ENCODE measurements at regions not wholly inside any gene's neighbourhood (a gene's known extent, or its start where the extent isn't known, plus 50 kb on each side); places are given as distances from the start of the nearest gene placed in this dataset.

- H3K4me1 Mint-ChIP-seq (ENCODE audit: low read depth), result peaks cover 32% of the 10 kb centered on the region
- DNase-seq, result no peak
- no peaks in the 10 kb centered on the region for H3K9me3 Mint-ChIP-seq
- H3K27me3 Mint-ChIP-seq (ENCODE audit: insufficient read depth), result no peaks in the 10 kb centered on the region; the same call in 1 of the 2 replicates
- H3K4me3 Mint-ChIP-seq, result no peak overlapping the region
- no peak overlapping the region for H3K27ac Mint-ChIP-seq
- no peaks in the 10 kb centered on the region for H3K36me3 Mint-ChIP-seq (ENCODE audit: low read depth)
- TF ChIP-seq, protein P1, sequence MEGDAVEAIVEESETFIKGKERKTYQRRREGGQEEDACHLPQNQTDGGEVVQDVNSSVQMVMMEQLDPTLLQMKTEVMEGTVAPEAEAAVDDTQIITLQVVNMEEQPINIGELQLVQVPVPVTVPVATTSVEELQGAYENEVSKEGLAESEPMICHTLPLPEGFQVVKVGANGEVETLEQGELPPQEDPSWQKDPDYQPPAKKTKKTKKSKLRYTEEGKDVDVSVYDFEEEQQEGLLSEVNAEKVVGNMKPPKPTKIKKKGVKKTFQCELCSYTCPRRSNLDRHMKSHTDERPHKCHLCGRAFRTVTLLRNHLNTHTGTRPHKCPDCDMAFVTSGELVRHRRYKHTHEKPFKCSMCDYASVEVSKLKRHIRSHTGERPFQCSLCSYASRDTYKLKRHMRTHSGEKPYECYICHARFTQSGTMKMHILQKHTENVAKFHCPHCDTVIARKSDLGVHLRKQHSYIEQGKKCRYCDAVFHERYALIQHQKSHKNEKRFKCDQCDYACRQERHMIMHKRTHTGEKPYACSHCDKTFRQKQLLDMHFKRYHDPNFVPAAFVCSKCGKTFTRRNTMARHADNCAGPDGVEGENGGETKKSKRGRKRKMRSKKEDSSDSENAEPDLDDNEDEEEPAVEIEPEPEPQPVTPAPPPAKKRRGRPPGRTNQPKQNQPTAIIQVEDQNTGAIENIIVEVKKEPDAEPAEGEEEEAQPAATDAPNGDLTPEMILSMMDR (IDR thresholded peaks at IDR 0.05), result no peak
Observed at GRCh38 chr13:80244574-80244973, 96.4 kb downstream of the SPRY2 start.

DNA sequence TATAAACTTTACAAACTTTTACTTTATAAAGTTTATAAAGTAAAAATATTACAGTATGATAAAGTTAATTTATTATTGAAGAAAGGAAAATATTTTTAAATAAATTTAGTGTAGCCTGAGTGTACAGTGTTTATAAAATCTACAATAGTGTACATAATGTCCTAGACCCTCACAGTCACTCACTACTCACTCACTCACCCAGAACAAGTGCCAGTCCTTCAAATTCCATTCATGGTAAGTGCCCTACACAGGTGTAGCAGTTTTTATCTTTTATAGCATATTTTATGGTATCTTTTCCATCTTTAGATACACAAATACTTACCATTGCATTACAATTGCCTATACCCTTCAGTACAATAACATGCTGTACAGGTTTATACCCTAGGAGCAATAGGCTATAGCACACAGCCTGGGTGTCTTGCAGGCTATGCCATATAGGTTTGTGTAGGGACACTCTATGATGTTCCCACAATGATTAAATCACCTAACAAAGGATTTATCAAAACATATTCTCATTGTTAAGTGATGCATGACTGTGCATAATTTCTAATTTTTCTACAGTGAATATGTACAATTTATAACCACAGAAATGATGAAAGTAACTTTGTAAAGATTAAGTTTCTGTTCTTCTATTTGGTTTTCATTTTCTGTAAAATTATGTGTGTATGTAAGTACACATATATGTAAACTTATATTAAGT, 98.0 kb downstream of the SPRY2 start:
- DNase-seq, result no peak
- H3K36me3 Mint-ChIP-seq (ENCODE audit: low read depth), result no peaks in the 10 kb centered on the region
- H3K27me3 Mint-ChIP-seq (ENCODE audit: insufficient read depth), result no peaks in the 10 kb centered on the region; the same call in 1 of the 2 replicates
- no peak overlapping the region for H3K4me3 Mint-ChIP-seq
- H3K9me3 Mint-ChIP-seq, result no peaks in the 10 kb centered on the region
- H3K4me1 Mint-ChIP-seq (ENCODE audit: low read depth), result peaks cover 35% of the 10 kb centered on the region
- H3K27ac Mint-ChIP-seq, result no peak overlapping the region
- TF ChIP-seq, protein P1 (IDR thresholded peaks at IDR 0.05), result no peak

- no peaks in the 10 kb centered on the region for H3K27me3 Mint-ChIP-seq (ENCODE audit: insufficient read depth)
Observed at GRCh38 chr13:80239571-80240255, 101.2 kb downstream of the SPRY2 start.

DNA sequence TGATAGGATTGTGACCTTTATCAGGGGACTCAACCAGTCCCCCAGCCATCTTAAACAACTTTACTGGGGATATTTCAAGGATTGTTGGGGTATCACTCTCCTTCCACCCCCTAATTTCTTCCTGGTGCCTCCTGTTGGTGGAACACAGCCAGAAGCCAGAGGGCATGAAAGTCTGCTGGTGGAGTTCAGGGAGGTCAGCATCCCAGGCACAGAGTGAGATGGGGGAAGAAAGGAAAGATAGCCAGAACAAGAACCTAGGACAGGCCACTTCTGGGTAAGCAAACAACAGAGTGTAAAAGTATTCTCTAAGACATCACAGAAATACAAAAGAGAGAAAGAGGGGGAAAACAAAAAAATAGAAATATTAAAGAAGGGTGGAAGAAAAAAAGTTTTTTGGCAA, 101.8 kb downstream of the SPRY2 start:
- no peaks in the 10 kb centered on the region for H3K27me3 Mint-ChIP-seq (ENCODE audit: insufficient read depth)
- no peak for DNase-seq
- TF ChIP-seq, protein P1 (IDR thresholded peaks at IDR 0.05), result no peak
- no peak overlapping the region for H3K27ac Mint-ChIP-seq
- no peaks in the 10 kb centered on the region for H3K36me3 Mint-ChIP-seq (ENCODE audit: low read depth)
- peaks cover 39% of the 10 kb centered on the region for H3K4me1 Mint-ChIP-seq (ENCODE audit: low read depth)
- no peak overlapping the region for H3K4me3 Mint-ChIP-seq
- H3K9me3 Mint-ChIP-seq, result no peaks in the 10 kb centered on the region

More at GRCh38 chr13:80239571-80240255, 101.2 kb downstream of the SPRY2 start:
- Mint-ChIP-seq H3K36me3 (ENCODE audit: low read depth) (no peaks in the 10 kb centered on the region), H3K9me3 (no peaks in the 10 kb centered on the region), H3K4me3 (no peak overlapping the region), H3K27ac (no peak overlapping the region), H3K4me1 (ENCODE audit: low read depth) (peaks cover 44% of the 10 kb centered on the region)
- DNase-seq, result no peak
- TF ChIP-seq, protein P1 (IDR thresholded peaks at IDR 0.05), result no peak

DNA sequence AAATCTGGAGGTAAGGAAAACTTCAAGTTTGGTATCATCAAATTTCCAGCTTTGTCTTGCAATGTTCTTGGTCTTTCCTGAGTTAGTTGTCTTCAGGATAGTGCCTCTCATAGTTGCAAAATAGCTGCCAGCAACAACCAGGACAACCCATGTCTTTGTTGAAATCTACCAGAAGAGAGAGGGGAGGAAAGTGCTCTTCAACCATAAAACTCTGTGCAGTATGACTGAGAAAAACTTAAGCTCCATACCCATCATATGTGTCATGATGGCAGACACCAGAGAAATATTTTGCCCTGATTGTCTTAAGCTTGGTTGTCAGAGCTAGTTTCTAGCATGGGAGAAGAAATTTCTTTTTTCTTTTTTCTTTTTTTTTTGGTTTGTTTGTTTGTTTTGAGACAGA, 103.3 kb downstream of the SPRY2 start:
- no peaks in the 10 kb centered on the region for H3K9me3 Mint-ChIP-seq
- TF ChIP-seq, protein P1 (IDR thresholded peaks at IDR 0.05), result no peak
- peak; percentile 72 for DNase-seq
- no peaks in the 10 kb centered on the region for H3K36me3 Mint-ChIP-seq (ENCODE audit: low read depth)
- H3K27me3 Mint-ChIP-seq (ENCODE audit: insufficient read depth), result no peaks in the 10 kb centered on the region
- H3K27ac Mint-ChIP-seq, result peak overlapping the region; percentile 62
- no peak overlapping the region for H3K4me3 Mint-ChIP-seq
- peaks cover 34% of the 10 kb centered on the region for H3K4me1 Mint-ChIP-seq (ENCODE audit: low read depth)

Measured in HFFc6 (cell line).